Type B pancreatic cell (in vitro differentiated cells): ENCODE measurements at regions not wholly inside any gene's neighbourhood (a gene's known extent, or its start where the extent isn't known, plus 50 kb on each side); places are given as distances from the start of the nearest gene placed in this dataset.

Source experiments
- DNase-seq: peaks from one replicate; pipeline ENCODE4 v3.0.0; 2021; ENCODE audit warnings: mixed read lengths; ENCODE audit not compliant: unreplicated experiment; ENCODE audit errors: extremely low spot score
- H3K27ac Mint-ChIP-seq: 2 replicates; pipeline ENCODE4 v1.8.0; 2021; ENCODE audit warnings: mild to moderate bottlenecking, mixed read lengths
- H3K27me3 Mint-ChIP-seq: 2 replicates; pipeline ENCODE4 v1.8.0; 2021; ENCODE audit warnings: mixed read lengths
- H3K36me3 Mint-ChIP-seq: 2 replicates; pipeline ENCODE4 v1.8.0; 2021; ENCODE audit warnings: mixed read lengths
- H3K4me1 Mint-ChIP-seq: one replicate; pipeline ENCODE4 v1.8.0; 2021; ENCODE audit warnings: mixed read lengths; ENCODE audit not compliant: unreplicated experiment
- H3K4me3 Mint-ChIP-seq: 2 replicates; pipeline ENCODE4 v1.8.0; 2021; ENCODE audit warnings: mild to moderate bottlenecking, mixed read lengths
- H3K9me3 Mint-ChIP-seq: 2 replicates; pipeline ENCODE4 v1.8.0; 2021; ENCODE audit warnings: mixed read lengths
- TF ChIP-seq, protein P1 (sequence below): fragments of 200-600 bp; sonication (generic); conservative IDR thresholded peaks from 2 replicates; pipeline ENCODE4 v1.5.0; 2021; ENCODE audit warnings: antibody characterized with exemption, mild to moderate bottlenecking

DNA sequence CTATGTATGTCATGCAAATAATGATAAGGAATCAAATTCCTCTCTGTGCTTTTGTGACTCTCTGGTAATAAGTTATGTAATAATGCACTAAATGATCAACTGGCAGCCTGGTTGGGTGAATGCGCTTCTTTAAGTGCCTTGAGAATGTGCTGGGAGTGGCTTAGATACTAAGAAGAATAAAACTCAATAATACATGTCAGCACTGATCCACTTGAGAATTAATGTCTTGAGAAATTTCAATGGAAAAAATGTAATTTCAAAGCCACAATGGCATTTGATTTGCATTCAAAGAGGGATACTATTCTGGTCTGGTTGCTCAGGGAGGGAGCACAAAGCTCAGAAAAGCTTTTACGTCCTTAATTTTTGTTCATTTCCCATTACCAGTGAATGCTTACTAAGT is 137.7 kb upstream of the MMADHC start:
- Mint-ChIP-seq H3K36me3 (peaks cover 7% of the 10 kb centered on the region), H3K4me3 (no peak overlapping the region), H3K27ac (no peak overlapping the region), H3K27me3 (peaks cover 35% of the 10 kb centered on the region), H3K9me3 (no peaks in the 10 kb centered on the region), H3K4me1 (peaks cover 31% of the 10 kb centered on the region)
- TF ChIP-seq, protein P1, sequence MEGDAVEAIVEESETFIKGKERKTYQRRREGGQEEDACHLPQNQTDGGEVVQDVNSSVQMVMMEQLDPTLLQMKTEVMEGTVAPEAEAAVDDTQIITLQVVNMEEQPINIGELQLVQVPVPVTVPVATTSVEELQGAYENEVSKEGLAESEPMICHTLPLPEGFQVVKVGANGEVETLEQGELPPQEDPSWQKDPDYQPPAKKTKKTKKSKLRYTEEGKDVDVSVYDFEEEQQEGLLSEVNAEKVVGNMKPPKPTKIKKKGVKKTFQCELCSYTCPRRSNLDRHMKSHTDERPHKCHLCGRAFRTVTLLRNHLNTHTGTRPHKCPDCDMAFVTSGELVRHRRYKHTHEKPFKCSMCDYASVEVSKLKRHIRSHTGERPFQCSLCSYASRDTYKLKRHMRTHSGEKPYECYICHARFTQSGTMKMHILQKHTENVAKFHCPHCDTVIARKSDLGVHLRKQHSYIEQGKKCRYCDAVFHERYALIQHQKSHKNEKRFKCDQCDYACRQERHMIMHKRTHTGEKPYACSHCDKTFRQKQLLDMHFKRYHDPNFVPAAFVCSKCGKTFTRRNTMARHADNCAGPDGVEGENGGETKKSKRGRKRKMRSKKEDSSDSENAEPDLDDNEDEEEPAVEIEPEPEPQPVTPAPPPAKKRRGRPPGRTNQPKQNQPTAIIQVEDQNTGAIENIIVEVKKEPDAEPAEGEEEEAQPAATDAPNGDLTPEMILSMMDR: no peak
- no peak for DNase-seq

DNA sequence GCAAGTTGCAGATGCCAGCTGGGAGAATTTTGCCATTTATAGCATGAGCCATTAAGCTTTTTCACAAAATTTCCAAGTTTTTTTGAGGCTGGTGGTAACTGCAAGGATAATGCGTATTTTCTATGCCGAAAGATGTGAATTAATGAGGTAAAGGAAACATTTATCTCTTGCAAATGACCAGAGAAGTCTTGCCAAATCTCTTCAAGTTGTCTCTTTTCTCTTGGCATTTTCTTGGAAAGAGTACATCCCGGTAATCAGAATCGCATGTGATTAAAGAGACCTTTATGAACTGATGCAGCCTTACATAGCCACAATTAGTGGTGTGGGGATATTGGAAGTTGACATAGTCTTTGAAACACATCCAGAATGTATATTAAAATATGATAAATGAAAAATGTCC is 136.5 kb upstream of the MMADHC start:
- no peak overlapping the region for H3K27ac Mint-ChIP-seq
- no peak overlapping the region for H3K4me3 Mint-ChIP-seq
- H3K27me3 Mint-ChIP-seq: peaks cover 34% of the 10 kb centered on the region
- TF ChIP-seq, protein P1: no peak
- no peak for DNase-seq
- no peaks in the 10 kb centered on the region for H3K9me3 Mint-ChIP-seq
- peaks cover 24% of the 10 kb centered on the region for H3K4me1 Mint-ChIP-seq
- peaks cover 7% of the 10 kb centered on the region for H3K36me3 Mint-ChIP-seq

DNA sequence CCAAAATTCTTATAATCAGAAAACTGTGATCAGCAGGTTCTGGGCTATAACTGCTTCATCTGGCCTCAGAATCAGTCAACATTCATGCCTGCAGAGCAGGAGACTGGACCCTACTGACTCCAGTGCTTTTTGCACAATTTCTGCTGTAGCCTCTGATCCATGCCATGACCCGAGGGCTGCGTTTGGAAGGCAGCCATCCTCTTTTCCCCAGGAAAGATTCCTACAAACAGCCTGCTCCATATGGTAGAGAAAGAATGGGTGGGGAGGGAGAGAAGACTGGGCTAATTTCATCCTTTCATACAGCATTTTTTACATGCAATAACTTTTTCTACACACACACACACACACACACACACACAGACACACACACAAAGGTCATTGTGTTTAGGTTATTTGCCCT is 133.0 kb upstream of the MMADHC start:
- Mint-ChIP-seq H3K27me3 (peaks cover 10% of the 10 kb centered on the region), H3K27ac (no peak overlapping the region), H3K4me1 (peaks cover 8% of the 10 kb centered on the region)

DNA sequence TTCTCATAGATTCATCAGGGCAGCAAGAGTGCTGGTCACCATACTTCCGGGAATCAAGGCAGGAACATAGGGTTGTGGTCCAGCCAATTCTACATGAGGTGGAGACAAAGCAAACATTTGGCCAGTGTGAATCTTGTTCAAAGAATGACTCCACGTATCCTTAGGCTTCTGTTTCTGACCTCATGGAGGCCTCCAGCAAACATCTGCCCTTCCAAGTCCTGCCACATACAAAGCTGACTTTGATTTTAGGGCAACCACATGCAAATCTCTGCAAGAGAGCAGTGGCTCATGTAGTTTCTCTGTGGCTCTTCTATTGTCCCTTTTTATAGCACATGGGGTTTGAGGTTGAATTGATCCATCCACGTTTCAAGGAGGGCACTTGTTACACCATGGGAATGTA is 132.1 kb upstream of the MMADHC start:
- Mint-ChIP-seq H3K27me3 (peaks cover 5% of the 10 kb centered on the region), H3K9me3 (no peaks in the 10 kb centered on the region), H3K27ac (no peak overlapping the region), H3K4me3 (no peak overlapping the region), H3K4me1 (peaks cover 4% of the 10 kb centered on the region), H3K36me3 (no peaks in the 10 kb centered on the region)
- TF ChIP-seq, protein P1: no peak
- no peak for DNase-seq

More for the DNA sequence above, 133.0 kb upstream of the MMADHC start:
- TF ChIP-seq, protein P1: no peak
- Mint-ChIP-seq H3K4me3 (no peak overlapping the region), H3K36me3 (no peaks in the 10 kb centered on the region), H3K9me3 (no peaks in the 10 kb centered on the region)
- DNase-seq: no peak

DNA sequence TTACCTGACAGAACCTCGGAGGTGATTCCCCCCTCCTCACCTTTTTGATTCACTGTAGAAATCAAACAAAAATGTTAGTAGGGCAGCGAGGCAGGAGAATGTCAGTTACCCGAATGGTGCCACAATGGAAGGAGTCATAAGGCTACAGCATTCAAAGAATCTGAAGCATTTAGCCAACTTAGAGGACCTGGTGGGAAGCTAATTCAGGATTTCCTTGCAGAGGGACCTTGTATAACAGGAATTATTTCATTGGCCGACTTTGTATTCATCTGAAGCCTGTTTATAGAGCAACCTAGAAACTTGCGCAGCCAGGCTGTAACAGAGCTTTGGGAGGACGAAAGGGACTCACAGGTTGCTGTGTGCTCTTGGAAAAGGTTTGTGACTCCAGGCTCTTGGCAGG is 129.1 kb upstream of the MMADHC start:
- no peak overlapping the region for H3K27ac Mint-ChIP-seq
- peaks cover 4% of the 10 kb centered on the region for H3K4me1 Mint-ChIP-seq
- TF ChIP-seq, protein P1: no peak
- H3K36me3 Mint-ChIP-seq: no peaks in the 10 kb centered on the region
- no peak overlapping the region for H3K4me3 Mint-ChIP-seq
- no peaks in the 10 kb centered on the region for H3K27me3 Mint-ChIP-seq
- no peaks in the 10 kb centered on the region for H3K9me3 Mint-ChIP-seq
- DNase-seq: no peak

DNA sequence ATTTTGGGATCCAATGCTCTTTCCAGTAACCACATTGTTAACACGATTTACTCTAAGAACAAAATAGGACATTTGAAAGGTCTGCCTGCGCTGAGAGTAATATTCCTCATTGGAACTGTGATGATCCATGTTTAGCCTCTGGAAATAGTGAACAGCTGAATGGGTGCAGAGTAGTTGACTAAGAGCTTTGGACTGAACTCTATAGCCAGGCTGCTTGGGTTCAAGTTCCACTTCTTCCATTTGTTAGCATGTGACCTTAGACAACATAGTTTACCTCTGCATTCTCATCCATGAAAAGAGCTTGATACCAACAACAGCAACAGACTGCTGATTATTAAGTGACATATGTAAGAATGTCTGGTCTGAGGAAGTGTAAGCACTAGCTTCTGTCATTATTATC is 128.3 kb upstream of the MMADHC start:
- H3K36me3 Mint-ChIP-seq: no peaks in the 10 kb centered on the region
- TF ChIP-seq, protein P1: no peak
- no peak overlapping the region for H3K4me3 Mint-ChIP-seq
- H3K4me1 Mint-ChIP-seq: peaks cover under 1% of the 10 kb centered on the region
- no peaks in the 10 kb centered on the region for H3K9me3 Mint-ChIP-seq
- no peak overlapping the region for H3K27ac Mint-ChIP-seq
- no peaks in the 10 kb centered on the region for H3K27me3 Mint-ChIP-seq
- no peak for DNase-seq
